ENCODE measurements at regions not wholly inside any gene's neighbourhood (a gene's known extent, or its start where the extent isn't known, plus 50 kb on each side); places are given as distances from the start of the nearest gene placed in this dataset.

- DNase-seq = no peak
Observed at GRCh38 chr5:3827624-3828023, 232.0 kb downstream of the IRX1 start.

GRCh38 chr5:3828761-3829160 lies 233.1 kb downstream of the IRX1 start:
- DNase-seq = no peak

GRCh38 chr5:3833566-3833965 lies 237.9 kb downstream of the IRX1 start:
- no peak for DNase-seq

- DNase-seq = no peak
Observed at GRCh38 chr5:3835811-3836210, 240.2 kb downstream of the IRX1 start.

GRCh38 chr5:3836528-3836927 lies 240.9 kb downstream of the IRX1 start:
- no peak for DNase-seq

DNA sequence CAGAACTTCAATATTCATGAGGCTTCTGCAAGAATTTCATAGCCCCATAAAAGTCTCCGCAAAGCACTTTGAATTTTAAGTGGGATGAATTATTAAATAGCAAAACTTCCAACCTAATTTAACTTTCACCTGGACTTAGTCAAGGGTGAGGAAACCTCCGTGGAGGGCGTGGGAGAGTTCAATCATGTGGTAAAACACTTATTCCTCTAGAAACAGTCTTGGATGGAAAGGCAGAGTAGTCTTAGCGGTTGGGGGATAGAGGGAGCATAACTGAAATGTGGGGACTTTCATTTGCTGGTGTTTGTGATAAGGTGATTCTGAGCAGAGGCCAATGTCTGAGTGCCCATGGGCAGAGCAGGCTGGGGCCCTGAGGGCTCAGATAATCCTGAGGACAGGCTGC lies 241.9 kb downstream of the IRX1 start:
- DNase-seq = no peak

DNA sequence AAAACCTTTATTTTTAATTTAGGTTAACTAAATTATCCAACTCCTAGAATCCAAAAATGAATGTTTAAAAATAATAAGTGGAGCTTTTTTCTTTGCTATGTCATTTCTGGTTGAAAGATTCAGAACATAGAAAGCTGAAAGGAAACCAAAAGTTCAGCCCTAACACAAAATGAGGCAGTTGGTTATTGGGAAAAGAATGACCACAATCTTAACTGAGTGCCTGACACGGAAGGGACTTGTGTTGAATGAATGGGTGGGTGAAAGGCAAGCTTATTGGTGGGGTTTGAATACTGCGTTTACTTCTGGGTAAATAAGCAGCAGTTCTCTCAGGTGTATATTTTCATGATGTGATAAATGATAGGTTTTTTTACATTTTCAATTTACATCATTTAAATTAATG lies 243.5 kb downstream of the IRX1 start:
- DNase-seq = no peak

- no peak for DNase-seq
Observed at GRCh38 chr5:3842591-3842990, 247.0 kb downstream of the IRX1 start.

- DNase-seq = no peak
Observed at GRCh38 chr5:3843706-3844105, 248.1 kb downstream of the IRX1 start.

DNA sequence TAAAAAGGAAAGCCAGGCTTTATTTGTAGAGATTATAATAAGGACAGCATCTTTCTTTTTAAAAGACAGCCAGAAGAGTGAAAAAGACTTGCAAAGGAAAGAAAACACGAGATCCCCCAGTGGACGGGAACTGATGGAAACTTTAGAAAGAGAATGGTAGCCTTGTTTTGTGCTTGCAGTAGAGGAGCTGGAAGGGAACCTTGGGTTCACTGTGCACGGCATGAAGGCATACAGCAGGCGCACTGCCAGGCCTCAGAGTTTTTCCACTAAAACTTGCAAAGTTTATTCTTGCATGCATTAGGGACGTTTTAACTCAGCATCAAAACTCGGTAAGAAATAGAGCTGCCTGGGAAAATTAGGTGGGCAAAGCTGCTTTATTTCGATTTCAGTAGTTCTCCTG lies 248.6 kb downstream of the IRX1 start:
- DNase-seq = no peak

- no peak for DNase-seq
Observed at GRCh38 chr5:3845230-3845629, 249.6 kb downstream of the IRX1 start.

GRCh38 chr5:3852161-3852916 lies 256.7 kb downstream of the IRX1 start:
- no peak for DNase-seq

DNA sequence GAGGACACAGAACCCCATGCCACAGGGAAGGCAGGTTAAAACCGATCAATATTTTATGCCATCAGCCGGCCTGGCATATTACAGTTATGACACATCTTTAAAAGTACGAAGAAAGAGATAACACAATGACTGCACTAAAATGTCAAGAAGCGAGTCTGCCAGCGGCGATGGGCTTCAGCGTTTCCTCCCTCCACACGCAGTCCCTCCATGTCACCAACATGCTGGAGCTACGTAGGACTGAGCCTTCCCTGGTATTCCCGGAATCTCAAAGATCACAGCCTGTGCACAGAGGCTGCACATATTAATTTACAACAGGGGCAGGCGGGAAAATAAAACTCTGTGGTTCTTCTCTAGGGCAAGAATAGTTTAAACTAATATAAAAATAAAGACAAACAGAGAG lies 257.7 kb downstream of the IRX1 start:
- DNase-seq = no peak

DNA sequence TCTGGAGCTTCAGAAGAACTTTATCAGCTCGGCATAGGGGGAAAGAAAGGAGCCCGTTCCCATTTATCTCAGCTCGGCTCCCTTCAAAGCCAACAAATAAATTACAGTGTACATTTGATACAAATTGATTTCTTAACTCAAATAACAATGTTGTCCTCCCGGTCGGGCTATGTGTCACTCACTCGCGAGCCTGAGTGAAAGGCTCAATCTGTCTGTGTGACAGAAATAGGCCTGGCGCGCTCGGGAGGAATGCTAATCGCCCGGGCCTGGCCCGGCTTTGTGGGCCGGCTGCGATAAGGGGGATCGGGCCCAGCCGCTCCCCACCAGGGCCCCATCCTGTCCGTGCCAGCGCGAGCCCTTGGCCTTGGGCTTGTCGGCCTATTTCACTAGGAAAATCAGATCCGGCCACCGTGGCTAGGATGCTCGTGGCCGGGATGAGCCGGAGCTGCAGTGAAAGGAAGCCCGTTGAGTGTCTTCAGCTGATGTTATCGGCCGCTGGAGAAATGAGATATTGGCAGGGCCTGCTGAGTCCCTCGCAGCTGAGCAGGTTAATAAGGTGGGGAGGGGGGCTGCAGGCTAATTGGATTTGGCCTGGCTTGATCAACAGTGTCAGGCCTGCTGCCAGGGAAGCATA lies 258.7 kb downstream of the IRX1 start:
- no peak for DNase-seq

GRCh38 chr5:3856036-3856435 lies 260.4 kb downstream of the IRX1 start:
- DNase-seq = no peak

DNA sequence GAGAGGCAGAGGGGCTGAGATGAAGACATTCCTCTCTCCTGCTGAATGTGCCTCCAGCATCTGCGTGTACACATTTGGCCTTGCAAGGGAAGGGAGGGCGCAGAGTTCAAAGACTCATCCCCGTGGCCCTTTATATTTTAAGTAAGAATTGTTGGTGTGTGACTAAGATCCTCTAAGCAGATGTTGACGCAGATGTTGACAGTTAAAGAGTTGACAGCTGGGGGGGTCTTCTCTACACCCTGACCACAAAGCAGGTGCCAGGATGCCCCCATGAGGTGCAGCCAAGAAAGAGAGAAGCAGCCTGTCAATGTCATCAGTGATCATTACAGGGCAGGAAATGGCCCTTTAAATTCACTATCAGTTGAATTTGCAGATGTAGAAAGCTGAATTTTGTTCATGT lies 262.9 kb downstream of the IRX1 start:
- DNase-seq = no peak

- DNase-seq = no peak
Observed at GRCh38 chr5:3862906-3863305, 267.3 kb downstream of the IRX1 start.

DNA sequence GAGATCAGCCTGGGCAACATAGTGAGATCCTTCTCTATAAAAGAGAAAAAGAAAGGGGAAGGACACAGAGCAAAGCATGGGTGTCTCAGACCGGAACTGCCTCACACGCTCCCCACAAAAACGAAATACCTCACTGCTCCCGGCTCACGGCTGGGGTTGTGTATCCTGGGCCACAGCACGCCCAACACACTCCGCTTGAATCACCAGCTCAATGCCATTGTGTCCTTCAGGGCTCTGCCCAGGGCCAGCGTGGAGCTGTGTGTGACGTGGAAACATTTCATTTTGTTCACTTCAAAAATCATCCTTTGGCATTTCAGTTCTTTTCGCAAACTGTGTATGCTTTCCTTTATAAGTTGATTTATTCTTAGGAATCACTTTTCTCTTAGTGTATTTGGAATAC lies 279.5 kb downstream of the IRX1 start:
- DNase-seq = no peak

- no peak for DNase-seq
Observed at GRCh38 chr5:3878267-3878666, 282.6 kb downstream of the IRX1 start.

DNA sequence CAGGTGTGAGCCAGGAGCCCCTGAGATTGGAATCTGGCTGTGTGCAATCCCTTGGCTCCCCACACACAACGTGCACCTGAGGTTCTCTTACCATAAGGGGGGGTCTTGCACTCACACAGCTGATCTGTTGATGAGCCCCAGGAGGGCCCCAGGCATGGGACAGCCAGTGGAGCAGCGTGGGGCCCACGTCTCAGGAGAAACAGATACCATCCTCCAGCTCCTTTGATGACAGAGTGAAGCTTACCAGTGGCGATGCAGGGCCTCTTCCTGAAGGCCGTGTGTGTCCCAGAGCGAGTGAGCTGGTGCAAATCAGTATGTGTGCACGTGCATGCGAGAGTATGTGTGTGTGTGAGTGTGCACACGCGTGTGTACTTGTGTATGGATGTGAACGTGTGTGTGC lies 287.4 kb downstream of the IRX1 start:
- no peak for DNase-seq

- no peak for DNase-seq
Observed at GRCh38 chr5:3886524-3887451, 291.2 kb downstream of the IRX1 start.

DNA sequence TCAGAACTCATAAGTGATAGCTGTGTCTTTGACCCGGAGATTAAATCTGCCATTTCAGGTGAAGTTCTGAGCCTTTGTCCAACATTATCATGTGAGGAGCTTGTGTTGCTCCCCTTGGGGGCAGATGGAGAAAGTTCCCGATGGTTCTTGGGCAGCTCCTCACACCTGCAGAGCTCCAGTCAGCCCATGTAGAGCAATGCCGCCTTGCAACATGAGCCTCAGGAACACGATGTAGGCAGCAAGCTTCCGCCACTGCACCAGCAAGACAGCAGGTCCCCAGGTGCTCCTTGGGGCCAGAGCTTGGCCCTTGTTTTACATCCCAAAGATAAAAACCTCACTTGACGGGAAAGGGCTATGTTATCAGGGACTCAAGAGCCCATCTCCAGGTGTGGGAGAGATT lies 292.7 kb downstream of the IRX1 start:
- no peak for DNase-seq

DNA sequence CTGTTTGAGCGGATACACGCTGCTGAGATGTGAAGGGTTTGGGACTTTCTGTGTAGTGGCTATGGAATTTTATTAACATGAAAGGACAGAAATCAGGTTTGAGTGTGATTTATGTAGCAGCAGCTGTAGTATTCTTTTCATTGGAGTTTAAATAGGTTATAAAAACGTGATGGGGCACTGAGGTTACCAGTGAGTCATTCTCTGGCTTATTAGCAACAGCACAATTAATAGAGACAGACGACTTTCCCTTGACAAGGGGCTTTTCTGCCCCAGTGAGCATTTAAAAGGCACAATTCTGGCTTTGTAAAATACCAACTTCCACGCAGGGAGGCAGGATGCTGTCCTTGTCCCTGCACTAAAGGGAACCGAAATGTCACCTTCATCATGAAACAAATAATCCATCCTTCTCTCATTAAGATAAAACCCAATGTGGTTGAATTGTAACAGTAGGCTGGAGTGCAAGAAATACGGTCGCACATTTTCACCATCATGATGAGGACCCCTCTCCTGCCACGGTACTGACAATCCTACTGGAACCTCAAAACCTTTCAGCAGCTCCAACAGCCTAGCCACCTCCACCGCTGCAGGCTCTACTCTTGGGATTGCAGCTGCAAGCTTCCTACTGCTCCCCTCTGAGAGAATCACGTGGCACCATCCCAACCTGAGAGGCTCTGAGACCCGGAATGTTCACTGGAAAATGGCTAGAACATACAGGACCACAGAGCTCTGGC lies 293.9 kb downstream of the IRX1 start:
- no peak for DNase-seq
